Activated CD4-positive, alpha-beta T cell treated with anti-CD3 and anti-CD28 coated beads, Interleukin-10, Interleukin-2, amounts not matched to agents 100 ng/mL and 50 ng/mL, durations not matched to agents 16 hours and 8 hours (primary cell): ENCODE measurements at regions not wholly inside any gene's neighbourhood (a gene's known extent, or its start where the extent isn't known, plus 50 kb on each side); places are given as distances from the start of the nearest gene placed in this dataset.
A peak's percentile ranks its signal among the peaks of the same experiment; 100 is the strongest.

ENCODE experiments used
- DNase-seq: peaks from one replicate; pipeline ENCODE4 v3.0.0-alpha.2; 2020

GRCh38 chr21:25126564-25126963 lies 480.7 kb downstream of the MRPL39 start:
- no peak for DNase-seq

- no peak for DNase-seq
Measured at GRCh38 chr21:25118648-25119047, 488.6 kb downstream of the MRPL39 start.

GRCh38 chr21:25115021-25115420 lies 492.3 kb downstream of the MRPL39 start:
- no peak for DNase-seq

GRCh38 chr21:25107708-25108107 lies 499.6 kb downstream of the MRPL39 start:
- peak; percentile 6 for DNase-seq

GRCh38 chr21:25103500-25104207 lies 503.6 kb downstream of the MRPL39 start:
- DNase-seq: no peak

GRCh38 chr21:25097648-25098047 lies 509.6 kb downstream of the MRPL39 start:
- DNase-seq: no peak

- DNase-seq: no peak
Measured at GRCh38 chr21:25094695-25095094, 512.6 kb downstream of the MRPL39 start.

GRCh38 chr21:25092441-25093011 lies 514.8 kb downstream of the MRPL39 start:
- no peak for DNase-seq

- DNase-seq: no peak
Measured at GRCh38 chr21:25081096-25081495, 526.2 kb downstream of the MRPL39 start.

- peak; percentile 6 for DNase-seq
Measured at GRCh38 chr21:25080661-25081060, 526.6 kb downstream of the MRPL39 start.

- no peak for DNase-seq
Measured at GRCh38 chr21:25080141-25080540, 527.1 kb downstream of the MRPL39 start.

- DNase-seq: no peak
Measured at GRCh38 chr21:25079053-25079452, 528.2 kb downstream of the MRPL39 start.

- no peak for DNase-seq
Measured at GRCh38 chr21:25062061-25062460, 545.2 kb downstream of the MRPL39 start.

GRCh38 chr21:25054689-25055088 lies 552.6 kb downstream of the MRPL39 start:
- DNase-seq: no peak

GRCh38 chr21:25039461-25040380 lies 567.6 kb downstream of the MRPL39 start:
- DNase-seq: no peak

- DNase-seq: no peak
Measured at GRCh38 chr21:25036775-25037174, 570.5 kb downstream of the MRPL39 start.

- no peak for DNase-seq
Measured at GRCh38 chr21:25031750-25032149, 575.5 kb downstream of the MRPL39 start.

GRCh38 chr21:25029580-25029979 lies 577.7 kb downstream of the MRPL39 start:
- no peak for DNase-seq

- DNase-seq: no peak
Measured at GRCh38 chr21:25025596-25025995, 581.7 kb downstream of the MRPL39 start.

- no peak for DNase-seq
Measured at GRCh38 chr21:25024639-25025038, 582.6 kb downstream of the MRPL39 start.

GRCh38 chr21:25005388-25005787 lies 601.9 kb downstream of the MRPL39 start:
- DNase-seq: no peak

GRCh38 chr21:25002676-25003075 lies 604.6 kb downstream of the MRPL39 start:
- no peak for DNase-seq

- DNase-seq: no peak
Measured at GRCh38 chr21:24995216-24995615, 612.1 kb downstream of the MRPL39 start.

GRCh38 chr21:24994717-24995116 lies 612.6 kb downstream of the MRPL39 start:
- no peak for DNase-seq
